Thyroid gland (tissue), 4 donors: ENCODE measurements at regions not wholly inside any gene's neighbourhood (a gene's known extent, or its start where the extent isn't known, plus 50 kb on each side); places are given as distances from the start of the nearest gene placed in this dataset.

Experiments
- DNase-seq, 2 donors: peaks; one replicate each; pipeline ENCODE4 v3.0.0-alpha.2; 2019
- H3K27ac ChIP-seq, 3 donors: fragments of 200-600 bp; sonication (generic); 1 replicate in 2 of 3; 2 replicates in 1 of 3; pipeline ENCODE4 v1.5.1; 2016 to 2019; ENCODE audit warnings: mild to moderate bottlenecking in 1 of 3, moderate library complexity in 1 of 3
- H3K27me3 ChIP-seq: fragments of 200-600 bp; sonication (generic); one replicate; pipeline ENCODE4 v1.5.1; 2019
- H3K36me3 ChIP-seq, 2 donors: fragments of 200-600 bp; sonication (generic); one replicate each; pipeline ENCODE4 v1.5.1; 2016 to 2019
- H3K4me1 ChIP-seq, 2 donors: fragments of 200-600 bp; sonication (generic); one replicate each; pipeline ENCODE4 v1.5.1; 2017 to 2019
- H3K4me3 ChIP-seq, 3 donors: fragments of 200-600 bp; sonication (generic); replicated peaks in 1 of 3; 1 replicate in 2 of 3; 2 replicates in 1 of 3; pipeline ENCODE4 v1.5.1; 2016; ENCODE audit warnings: mild to moderate bottlenecking in 1 of 3
- H3K9me3 ChIP-seq: fragments of 200-600 bp; sonication (generic); one replicate; pipeline ENCODE4 v1.5.1; 2017
- CTCF ChIP-seq, 6 experiments: fragments of 200-600 bp in 3 of 6; fragments of 450-650 bp in 3 of 6; sonication (generic) in 3 of 6; IDR thresholded peaks; one replicate each; pipeline ENCODE4 v1.5.1; 2016 to 2019; ENCODE audit warnings: antibody characterized with exemption in 6 of 6, mild to moderate bottlenecking in 2 of 6, inconsistent platforms in 1 of 6, moderate library complexity in 1 of 6
- POLR2A ChIP-seq, 2 donors: fragments of 450-650 bp; IDR thresholded peaks; one replicate each; pipeline ENCODE4 v1.6.1; 2017; ENCODE audit warnings: antibody characterized with exemption in 2 of 2, mild to moderate bottlenecking in 2 of 2, moderate library complexity in 1 of 2
- WGBS, 2 donors: methylation state at CpG; one replicate each; pipeline ENCODE4 v1.1.5; 2017; 5-methylcytosine and 5-hydroxymethylcytosine counted together
- intact Hi-C: fragments of 100-400 bp; cut with DNase I; formaldehyde crosslinking; loops from one replicate; pipeline ENCODE4 v1.15.1; 2023

GRCh38 chr3:148184798-148185197 lies 512.9 kb upstream of the AGTR1 start:
- H3K9me3 ChIP-seq = no peaks in the 10 kb centered on the region
- TF ChIP-seq POLR2A (IDR thresholded peaks at IDR 0.05) = no peak
- TF ChIP-seq CTCF (IDR thresholded peaks at IDR 0.05) = no peak
- H3K27ac ChIP-seq = no peak overlapping the region
- H3K4me1 ChIP-seq = no peaks in the 10 kb centered on the region
- no peaks in the 10 kb centered on the region for H3K27me3 ChIP-seq
- WGBS, 2 donors = 92 to 100% methylated on average over 1 of the region's 1 CpG
- no peaks in the 10 kb centered on the region for H3K36me3 ChIP-seq
- intact Hi-C loops = no loop called here
- no peak for DNase-seq
- no peak overlapping the region for H3K4me3 ChIP-seq

GRCh38 chr3:148186881-148187280 lies 510.8 kb upstream of the AGTR1 start:
- Histone ChIP-seq H3K27me3 (no peaks in the 10 kb centered on the region), H3K9me3 (no peaks in the 10 kb centered on the region), H3K4me1 (no peaks in the 10 kb centered on the region), H3K36me3 (no peaks in the 10 kb centered on the region), H3K27ac (no peak overlapping the region), H3K4me3 (no peak overlapping the region)
- WGBS, 2 donors = 83 to 85% methylated on average over 2 of the region's 2 CpGs
- DNase-seq = no peak
- TF ChIP-seq CTCF (IDR thresholded peaks at IDR 0.05) = no peak
- TF ChIP-seq POLR2A (IDR thresholded peaks at IDR 0.05) = no peak
- intact Hi-C loops = no loop called here

- H3K27ac ChIP-seq = no peak overlapping the region
- no peak for TF ChIP-seq CTCF (IDR thresholded peaks at IDR 0.05)
- no peak for TF ChIP-seq POLR2A (IDR thresholded peaks at IDR 0.05)
- no peaks in the 10 kb centered on the region for H3K9me3 ChIP-seq
- no peak for DNase-seq
- H3K4me1 ChIP-seq = no peaks in the 10 kb centered on the region
- H3K36me3 ChIP-seq = no peaks in the 10 kb centered on the region
- no peaks in the 10 kb centered on the region for H3K27me3 ChIP-seq
- H3K4me3 ChIP-seq = no peak overlapping the region
- intact Hi-C loops = no loop called here
Observed at GRCh38 chr3:148187296-148187695, 510.4 kb upstream of the AGTR1 start.

- TF ChIP-seq POLR2A (IDR thresholded peaks at IDR 0.05) (no peak), CTCF (IDR thresholded peaks at IDR 0.05) (no peak)
- Histone ChIP-seq H3K9me3 (no peaks in the 10 kb centered on the region), H3K4me3 (no peak overlapping the region), H3K27me3 (no peaks in the 10 kb centered on the region), H3K36me3 (no peaks in the 10 kb centered on the region), H3K4me1 (no peaks in the 10 kb centered on the region), H3K27ac (no peak overlapping the region)
- intact Hi-C loops = no loop called here
- DNase-seq = no peak
- 63% methylated on average over 1 of the region's 1 CpG for WGBS, 2 donors
Observed at GRCh38 chr3:148190441-148190990, 507.2 kb upstream of the AGTR1 start.

GRCh38 chr3:148191966-148192365 lies 505.7 kb upstream of the AGTR1 start:
- no peaks in the 10 kb centered on the region for H3K36me3 ChIP-seq
- no peaks in the 10 kb centered on the region for H3K4me1 ChIP-seq
- no peak for TF ChIP-seq CTCF (IDR thresholded peaks at IDR 0.05)
- no peak for TF ChIP-seq POLR2A (IDR thresholded peaks at IDR 0.05)
- DNase-seq = no peak
- no peaks in the 10 kb centered on the region for H3K9me3 ChIP-seq
- intact Hi-C loops = no loop called here
- no peaks in the 10 kb centered on the region for H3K27me3 ChIP-seq
- no peak overlapping the region for H3K4me3 ChIP-seq
- no peak overlapping the region for H3K27ac ChIP-seq
- 71 to 73% methylated on average over 5 of the region's 5 CpGs for WGBS, 2 donors
